Esophagus squamous epithelium (tissue), 5 donors: ENCODE measurements at regions not wholly inside any gene's neighbourhood (a gene's known extent, or its start where the extent isn't known, plus 50 kb on each side); places are given as distances from the start of the nearest gene placed in this dataset.

Source experiments
- DNase-seq: peaks from one replicate; lab custom pipeline; 2025; lab: John Stamatoyannopoulos, UW
- H3K27ac ChIP-seq, 4 donors: fragments of 200-600 bp; sonication (generic); one replicate each; pipeline ENCODE4 v1.5.1; 2016 to 2019; ENCODE audit warnings: mild to moderate bottlenecking in 1 of 4
- H3K27me3 ChIP-seq, 4 donors: fragments of 200-600 bp; sonication (generic); 1 replicate in 3 of 4; 2 replicates in 1 of 4; pipeline versions ENCODE4 v1.5.1 to v1.6.0; 2017 to 2021; ENCODE audit warnings: antibody characterized with exemption in 1 of 4
- H3K36me3 ChIP-seq, 3 donors: fragments of 200-600 bp; sonication (generic); one replicate each; pipeline ENCODE4 v1.5.1; 2016 to 2019
- H3K4me1 ChIP-seq, 3 donors: fragments of 200-600 bp; sonication (generic); one replicate each; pipeline ENCODE4 v1.5.1; 2017 to 2019
- H3K4me3 ChIP-seq, 4 donors: fragments of 200-600 bp; sonication (generic); 1 replicate in 3 of 4; 2 replicates in 1 of 4; pipeline ENCODE4 v1.5.1; 2016 to 2019; ENCODE audit warnings: mild to moderate bottlenecking in 2 of 4, moderate library complexity in 1 of 4
- H3K9me3 ChIP-seq, 3 donors: fragments of 200-600 bp; sonication (generic); one replicate each; pipeline ENCODE4 v1.5.1; 2016 to 2019
- POLR2A ChIP-seq, 4 donors: fragments of 450-650 bp; IDR thresholded peaks; one replicate each; pipeline ENCODE4 v1.6.1; 2017; ENCODE audit warnings: antibody characterized with exemption in 4 of 4, mild to moderate bottlenecking in 4 of 4, moderate library complexity in 3 of 4
- WGBS, 2 donors: methylation state at CpG; one replicate each; pipeline ENCODE4 v1.1.5; 2018; 5-methylcytosine and 5-hydroxymethylcytosine counted together
- intact Hi-C: fragments of 100-400 bp; cut with DNase I; formaldehyde crosslinking; loops from one replicate; pipeline ENCODE4 v1.15.0; 2022
- TF ChIP-seq, protein P1 (sequence below), 6 experiments: fragments of 450-650 bp in 4 of 6; fragments of 200-600 bp in 2 of 6; sonication (generic) in 2 of 6; IDR thresholded peaks; one replicate each; pipeline ENCODE4 v1.5.1; 2016 to 2019; ENCODE audit warnings: antibody characterized with exemption in 6 of 6, mild to moderate bottlenecking in 4 of 6, moderate library complexity in 4 of 6
- donor health status: DM: yes; HTN: yes; CAD: no.

DNA sequence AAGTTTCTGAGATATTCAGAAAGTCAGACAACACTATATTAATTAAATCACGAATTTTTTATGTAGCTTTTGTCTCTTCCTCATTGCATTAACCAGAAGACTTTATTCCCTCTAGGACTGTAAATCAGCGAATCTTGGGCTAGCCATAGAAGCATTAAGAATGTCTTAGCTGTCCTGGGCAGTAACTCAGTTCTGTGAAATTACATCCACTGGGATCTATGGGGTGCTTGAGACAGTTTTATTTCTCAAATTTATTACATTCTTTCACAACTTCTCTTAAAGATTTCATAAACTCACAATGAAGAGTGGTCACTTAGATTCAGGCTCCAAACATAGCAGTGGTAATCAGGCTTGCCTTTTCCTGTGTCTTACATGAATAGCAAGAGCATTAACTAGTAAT is 1153.4 kb downstream of the CDH8 start:
- WGBS, 2 donors = 34% methylated on average over 2 of the region's 2 CpGs
- Histone ChIP-seq H3K4me3 (no peak overlapping the region), H3K36me3 (no peaks in the 10 kb centered on the region), H3K27ac (no peak overlapping the region), H3K4me1 (no peaks in the 10 kb centered on the region), H3K27me3 (no peaks in the 10 kb centered on the region), H3K9me3 (no peaks in the 10 kb centered on the region)
- DNase-seq = no peak
- no peak for TF ChIP-seq POLR2A (IDR thresholded peaks at IDR 0.05)
- TF ChIP-seq, protein P1, sequence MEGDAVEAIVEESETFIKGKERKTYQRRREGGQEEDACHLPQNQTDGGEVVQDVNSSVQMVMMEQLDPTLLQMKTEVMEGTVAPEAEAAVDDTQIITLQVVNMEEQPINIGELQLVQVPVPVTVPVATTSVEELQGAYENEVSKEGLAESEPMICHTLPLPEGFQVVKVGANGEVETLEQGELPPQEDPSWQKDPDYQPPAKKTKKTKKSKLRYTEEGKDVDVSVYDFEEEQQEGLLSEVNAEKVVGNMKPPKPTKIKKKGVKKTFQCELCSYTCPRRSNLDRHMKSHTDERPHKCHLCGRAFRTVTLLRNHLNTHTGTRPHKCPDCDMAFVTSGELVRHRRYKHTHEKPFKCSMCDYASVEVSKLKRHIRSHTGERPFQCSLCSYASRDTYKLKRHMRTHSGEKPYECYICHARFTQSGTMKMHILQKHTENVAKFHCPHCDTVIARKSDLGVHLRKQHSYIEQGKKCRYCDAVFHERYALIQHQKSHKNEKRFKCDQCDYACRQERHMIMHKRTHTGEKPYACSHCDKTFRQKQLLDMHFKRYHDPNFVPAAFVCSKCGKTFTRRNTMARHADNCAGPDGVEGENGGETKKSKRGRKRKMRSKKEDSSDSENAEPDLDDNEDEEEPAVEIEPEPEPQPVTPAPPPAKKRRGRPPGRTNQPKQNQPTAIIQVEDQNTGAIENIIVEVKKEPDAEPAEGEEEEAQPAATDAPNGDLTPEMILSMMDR (IDR thresholded peaks at IDR 0.05) = no peak
- intact Hi-C loops = no loop called here

DNA sequence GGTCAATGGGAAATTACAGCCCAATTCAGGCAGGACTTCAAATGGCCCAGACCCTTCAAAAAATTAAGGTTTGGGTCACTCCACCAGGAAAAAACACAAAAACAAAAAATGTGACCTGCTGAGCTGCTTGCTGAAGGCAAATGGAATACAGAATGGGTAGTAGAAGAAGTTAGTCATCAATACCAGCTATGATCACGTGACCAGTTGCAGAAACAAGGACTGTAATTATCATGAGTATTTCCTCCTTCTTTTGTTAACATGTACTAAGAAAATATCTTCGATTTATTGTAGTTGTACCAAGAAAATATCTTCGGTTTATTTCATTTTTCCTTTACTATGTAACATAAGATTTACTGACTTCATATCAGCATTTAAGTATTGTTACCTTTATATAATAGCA is 1183.6 kb downstream of the CDH8 start:
- H3K36me3 ChIP-seq = no peaks in the 10 kb centered on the region
- H3K9me3 ChIP-seq = no peaks in the 10 kb centered on the region
- no peak for DNase-seq
- 69 to 70% methylated on average over 3 of the region's 3 CpGs for WGBS, 2 donors
- no peaks in the 10 kb centered on the region for H3K27me3 ChIP-seq
- H3K4me3 ChIP-seq = no peak overlapping the region
- intact Hi-C loops = no loop called here
- TF ChIP-seq, protein P1 (IDR thresholded peaks at IDR 0.05) = no peak
- TF ChIP-seq POLR2A (IDR thresholded peaks at IDR 0.05) = no peak
- no peaks in the 10 kb centered on the region for H3K4me1 ChIP-seq
- no peak overlapping the region for H3K27ac ChIP-seq

DNA sequence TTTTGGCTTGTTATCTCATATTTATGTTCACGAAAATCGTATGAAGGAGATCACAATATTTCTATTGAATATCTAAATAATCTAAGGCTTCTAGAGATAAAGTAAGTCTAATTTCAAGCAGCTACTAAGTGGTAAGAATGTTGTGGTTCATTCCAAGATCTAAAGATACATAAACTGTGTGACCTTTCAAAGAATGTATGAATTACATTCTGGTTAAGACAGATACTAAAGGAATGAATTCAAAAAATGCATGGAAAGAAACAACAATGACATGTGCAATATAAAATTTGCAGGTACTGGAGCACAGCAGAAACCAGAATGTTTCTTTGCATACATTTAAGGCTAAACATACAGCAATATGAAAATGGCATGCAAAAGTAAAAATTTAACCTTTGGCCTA is 1214.6 kb downstream of the CDH8 start:
- H3K27me3 ChIP-seq = no peaks in the 10 kb centered on the region
- no peak overlapping the region for H3K4me3 ChIP-seq
- no peaks in the 10 kb centered on the region for H3K4me1 ChIP-seq
- DNase-seq = no peak
- H3K9me3 ChIP-seq = no peaks in the 10 kb centered on the region
- TF ChIP-seq, protein P1 (IDR thresholded peaks at IDR 0.05) = no peak
- TF ChIP-seq POLR2A (IDR thresholded peaks at IDR 0.05) = no peak
- intact Hi-C loops = no loop called here
- no peak overlapping the region for H3K27ac ChIP-seq
- no peaks in the 10 kb centered on the region for H3K36me3 ChIP-seq
- 75 to 89% methylated on average over 2 of the region's 2 CpGs for WGBS, 2 donors

DNA sequence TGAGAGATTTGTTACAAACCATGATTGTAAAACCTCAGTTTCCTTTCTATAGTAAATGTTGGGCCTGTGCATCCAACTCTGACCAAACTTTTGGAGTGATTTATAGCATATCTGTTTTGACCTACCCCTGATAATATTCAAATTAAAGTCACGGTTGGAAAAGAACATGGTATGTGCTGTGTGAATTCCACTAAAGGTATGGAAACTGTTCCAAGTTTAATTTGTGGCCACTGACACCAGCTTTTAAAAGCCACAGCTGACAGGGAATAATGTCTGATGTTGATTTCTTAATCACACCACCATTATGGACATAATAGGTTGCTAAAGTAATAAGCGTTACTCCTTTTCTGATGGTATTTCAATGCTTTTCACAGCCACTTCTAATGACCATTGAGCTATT is 1215.9 kb downstream of the CDH8 start:
- no peaks in the 10 kb centered on the region for H3K36me3 ChIP-seq
- H3K4me1 ChIP-seq = no peaks in the 10 kb centered on the region
- DNase-seq = no peak
- no peak overlapping the region for H3K4me3 ChIP-seq
- TF ChIP-seq POLR2A (IDR thresholded peaks at IDR 0.05) = no peak
- TF ChIP-seq, protein P1 (IDR thresholded peaks at IDR 0.05) = no peak
- H3K27me3 ChIP-seq = no peaks in the 10 kb centered on the region
- no peak overlapping the region for H3K27ac ChIP-seq
- H3K9me3 ChIP-seq = no peaks in the 10 kb centered on the region
- whole genome bisulfite sequencing, 2 donors = 86 to 88% methylated on average over 2 of the region's 2 CpGs
- intact Hi-C loops = no loop called here

DNA sequence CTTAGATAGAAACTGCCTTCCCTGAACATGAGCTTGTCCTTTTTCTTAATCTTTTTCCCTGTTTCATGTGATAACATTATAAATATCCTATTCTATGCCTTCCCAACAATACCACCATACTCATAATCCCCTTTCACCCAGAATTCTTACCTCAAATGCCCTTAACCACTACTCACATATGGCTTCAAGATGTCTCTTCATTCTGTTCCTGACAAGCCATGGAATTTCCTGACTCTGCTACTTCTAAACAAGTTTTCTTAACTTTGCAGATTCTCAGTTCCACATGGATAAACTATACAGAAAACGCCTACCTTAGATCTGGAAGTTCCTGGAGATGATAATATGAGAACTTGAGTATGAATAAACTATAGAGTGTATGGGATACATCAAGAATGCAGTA is 1217.8 kb downstream of the CDH8 start:
- TF ChIP-seq POLR2A (IDR thresholded peaks at IDR 0.05) = no peak
- TF ChIP-seq, protein P1 (IDR thresholded peaks at IDR 0.05) = no peak
- Histone ChIP-seq H3K27me3 (no peaks in the 10 kb centered on the region), H3K4me3 (no peak overlapping the region), H3K9me3 (no peaks in the 10 kb centered on the region), H3K4me1 (no peaks in the 10 kb centered on the region), H3K36me3 (no peaks in the 10 kb centered on the region), H3K27ac (no peak overlapping the region)
- DNase-seq = no peak
- intact Hi-C loops = no loop called here
- WGBS, 2 donors = 44 to 50% methylated on average over 1 of the region's 1 CpG
